Thyroid gland (tissue), 4 donors: ENCODE measurements at regions not wholly inside any gene's neighbourhood (a gene's known extent, or its start where the extent isn't known, plus 50 kb on each side); places are given as distances from the start of the nearest gene placed in this dataset.

Experiments used
- POLR2A ChIP-seq, 2 donors: fragments of 450-650 bp; IDR thresholded peaks; one replicate each; pipeline ENCODE4 v1.6.1; 2017; ENCODE audit warnings: antibody characterized with exemption in 2 of 2, mild to moderate bottlenecking in 2 of 2, moderate library complexity in 1 of 2
- TF ChIP-seq, protein P1 (sequence below), 6 experiments: fragments of 200-600 bp in 3 of 6; fragments of 450-650 bp in 3 of 6; sonication (generic) in 3 of 6; IDR thresholded peaks; one replicate each; pipeline ENCODE4 v1.5.1; 2016 to 2019; ENCODE audit warnings: antibody characterized with exemption in 6 of 6, mild to moderate bottlenecking in 2 of 6, inconsistent platforms in 1 of 6, moderate library complexity in 1 of 6

DNA sequence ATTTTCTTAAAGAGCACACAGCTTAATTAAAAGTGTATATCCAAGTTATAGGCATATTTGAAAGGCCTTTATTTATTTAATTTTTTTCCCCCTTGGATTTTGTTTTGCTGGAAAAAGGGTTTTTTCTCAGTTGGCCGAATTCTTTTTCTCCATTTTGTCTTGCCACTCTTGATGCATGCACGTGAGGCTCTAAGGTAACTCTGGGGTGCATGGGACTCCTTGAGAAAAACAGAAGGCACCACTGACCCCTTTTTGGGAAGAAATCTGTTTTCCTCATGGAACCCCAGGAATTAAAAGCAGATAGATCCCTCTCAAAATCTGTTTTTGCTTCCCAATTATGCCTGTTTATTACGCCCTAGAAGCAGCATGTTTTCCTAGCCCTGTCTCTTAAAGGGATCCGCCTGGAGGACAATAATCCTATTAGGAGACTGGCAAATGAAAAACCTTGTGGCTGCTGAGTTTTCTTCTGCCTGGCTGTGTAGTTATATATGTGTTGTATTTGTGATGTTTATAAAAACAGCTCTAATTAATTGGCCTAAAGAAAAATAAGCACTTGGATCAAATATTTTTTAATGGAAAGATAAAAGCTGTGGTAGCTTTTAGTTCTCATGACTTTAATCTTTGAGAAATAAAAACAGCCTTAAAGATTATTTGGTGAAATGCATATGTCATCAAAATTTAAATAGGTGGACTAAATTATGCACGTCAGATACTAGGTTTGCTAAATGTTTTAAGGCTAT, 435.1 kb upstream of the CDH9 start:
- no peak for TF ChIP-seq POLR2A (IDR thresholded peaks at IDR 0.05)
- TF ChIP-seq, protein P1, sequence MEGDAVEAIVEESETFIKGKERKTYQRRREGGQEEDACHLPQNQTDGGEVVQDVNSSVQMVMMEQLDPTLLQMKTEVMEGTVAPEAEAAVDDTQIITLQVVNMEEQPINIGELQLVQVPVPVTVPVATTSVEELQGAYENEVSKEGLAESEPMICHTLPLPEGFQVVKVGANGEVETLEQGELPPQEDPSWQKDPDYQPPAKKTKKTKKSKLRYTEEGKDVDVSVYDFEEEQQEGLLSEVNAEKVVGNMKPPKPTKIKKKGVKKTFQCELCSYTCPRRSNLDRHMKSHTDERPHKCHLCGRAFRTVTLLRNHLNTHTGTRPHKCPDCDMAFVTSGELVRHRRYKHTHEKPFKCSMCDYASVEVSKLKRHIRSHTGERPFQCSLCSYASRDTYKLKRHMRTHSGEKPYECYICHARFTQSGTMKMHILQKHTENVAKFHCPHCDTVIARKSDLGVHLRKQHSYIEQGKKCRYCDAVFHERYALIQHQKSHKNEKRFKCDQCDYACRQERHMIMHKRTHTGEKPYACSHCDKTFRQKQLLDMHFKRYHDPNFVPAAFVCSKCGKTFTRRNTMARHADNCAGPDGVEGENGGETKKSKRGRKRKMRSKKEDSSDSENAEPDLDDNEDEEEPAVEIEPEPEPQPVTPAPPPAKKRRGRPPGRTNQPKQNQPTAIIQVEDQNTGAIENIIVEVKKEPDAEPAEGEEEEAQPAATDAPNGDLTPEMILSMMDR (IDR thresholded peaks at IDR 0.05) = no peak
